Immature natural killer cell (primary cell): ENCODE measurements at regions not wholly inside any gene's neighbourhood (a gene's known extent, or its start where the extent isn't known, plus 50 kb on each side); places are given as distances from the start of the nearest gene placed in this dataset.

ENCODE experiments used
- DNase-seq, 3 donors: peaks; one replicate each; pipeline ENCODE4 v3.0.0; 2022; ENCODE audit warnings: mixed read lengths in 1 of 3
- H3K27ac Mint-ChIP-seq, 6 donors: one replicate each; pipeline ENCODE4 v1.8.0; 2020; ENCODE audit warnings: mixed read lengths in 6 of 6, mild to moderate bottlenecking in 5 of 6, inconsistent platforms in 4 of 6, moderate library complexity in 3 of 6
- H3K27me3 Mint-ChIP-seq, 3 donors: one replicate each; pipeline ENCODE4 v1.8.0; 2020 to 2021; ENCODE audit warnings: low read depth in 3 of 3, mild to moderate bottlenecking in 3 of 3, mixed read lengths in 3 of 3, moderate library complexity in 3 of 3, inconsistent platforms in 1 of 3
- H3K36me3 Mint-ChIP-seq, 3 donors: one replicate each; pipeline ENCODE4 v1.8.0; 2020; ENCODE audit warnings: mixed read lengths in 3 of 3, inconsistent platforms in 2 of 3, mild to moderate bottlenecking in 2 of 3
- H3K4me1 Mint-ChIP-seq, 2 donors: one replicate each; pipeline ENCODE4 v1.8.0; 2020; ENCODE audit warnings: inconsistent platforms in 2 of 2, mild to moderate bottlenecking in 2 of 2, mixed read lengths in 2 of 2, moderate library complexity in 1 of 2
- H3K4me3 Mint-ChIP-seq, 5 donors: one replicate each; pipeline ENCODE4 v1.8.0; 2020; ENCODE audit warnings: mild to moderate bottlenecking in 5 of 5, mixed read lengths in 5 of 5, inconsistent platforms in 3 of 5, moderate library complexity in 3 of 5
- H3K9me3 Mint-ChIP-seq, 6 donors: one replicate each; pipeline ENCODE4 v1.8.0; 2020; ENCODE audit warnings: mild to moderate bottlenecking in 6 of 6, mixed read lengths in 6 of 6, inconsistent platforms in 4 of 6, moderate library complexity in 3 of 6

DNA sequence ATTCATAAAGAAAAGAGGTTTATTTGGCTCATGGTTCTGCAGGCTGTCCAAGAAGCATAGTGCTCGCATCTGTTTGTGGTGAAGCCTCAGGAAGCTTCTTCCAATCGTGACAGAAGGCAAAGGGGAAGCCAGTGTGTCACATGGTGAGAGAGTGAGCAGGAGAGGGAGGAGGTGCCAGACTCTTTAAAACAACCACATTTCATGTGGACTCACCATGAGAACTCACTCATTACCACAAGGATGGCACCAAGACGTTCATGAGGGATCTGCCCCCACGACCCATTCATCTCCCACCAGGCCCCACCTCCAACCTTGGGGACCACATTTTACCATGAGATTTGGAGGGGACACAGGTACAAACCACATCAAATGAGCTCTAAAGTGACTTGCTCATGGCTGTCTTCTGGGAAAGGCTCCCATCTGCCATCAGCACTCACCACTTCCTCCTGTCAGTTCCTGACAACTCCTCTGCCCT lies 327.3 kb upstream of the TLE3 start:
- Mint-ChIP-seq H3K9me3 (peaks cover 0 to 7% (median 0%) of the 10 kb centered on the region in 6 donors), H3K27ac (peak overlapping the region in 1 of 6 donors; percentile 8), H3K4me1 (peaks cover 14 to 15% of the 10 kb centered on the region in 2 donors), H3K27me3 (peaks cover 2 to 11% (median 8%) of the 10 kb centered on the region in 3 donors), H3K36me3 (no peaks in the 10 kb centered on the region), H3K4me3 (peak overlapping the region in 1 of 5 donors; percentile 33)
- DNase-seq: peak; percentile 2 to 35 (median 19)

DNA sequence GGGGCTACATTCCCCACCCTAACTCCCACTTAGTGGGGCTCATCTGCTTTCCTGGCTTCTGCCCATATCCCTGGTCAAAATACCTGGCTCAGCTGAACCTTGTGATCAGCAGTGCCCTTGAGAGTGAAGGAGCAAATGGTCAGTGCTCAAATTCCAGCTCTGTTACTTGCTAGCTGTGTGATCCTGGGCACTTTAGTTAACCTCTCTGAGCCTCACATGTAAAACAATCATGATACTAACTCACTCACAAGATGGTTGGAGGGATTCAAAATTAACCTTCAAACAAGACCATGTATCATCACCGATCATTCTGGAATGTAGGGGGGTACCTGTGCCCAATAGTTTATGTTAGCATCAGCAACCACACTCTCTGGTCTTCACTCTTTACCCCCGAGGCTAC lies 325.6 kb upstream of the TLE3 start:
- Mint-ChIP-seq H3K9me3 (peaks cover 0 to 2% (median 0%) of the 10 kb centered on the region in 6 donors), H3K36me3 (no peaks in the 10 kb centered on the region), H3K27me3 (peaks cover 2 to 12% (median 11%) of the 10 kb centered on the region in 3 donors), H3K27ac (no peak overlapping the region), H3K4me1 (peaks cover 14 to 15% of the 10 kb centered on the region in 2 donors), H3K4me3 (no peak overlapping the region)
- DNase-seq: no peak

DNA sequence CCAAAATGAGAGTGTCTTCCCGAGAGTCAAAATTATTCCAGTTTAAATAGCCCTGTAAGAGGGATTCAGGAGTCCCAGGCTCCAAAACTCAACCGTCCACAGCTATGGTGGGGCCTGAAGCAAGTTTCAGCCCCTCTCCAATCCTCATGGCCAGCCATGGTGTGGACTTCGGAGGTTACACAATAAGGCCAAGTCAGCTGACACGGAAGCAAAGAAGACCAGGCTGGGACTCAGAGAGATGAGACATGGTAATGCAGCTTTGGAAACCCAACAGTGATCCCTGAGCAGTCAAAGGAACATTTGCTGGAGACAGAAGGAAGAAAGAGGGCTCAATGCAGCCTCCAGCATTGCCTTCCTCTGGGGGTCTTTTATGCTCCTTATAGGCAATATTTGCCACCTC lies 324.6 kb upstream of the TLE3 start:
- H3K36me3 Mint-ChIP-seq: no peaks in the 10 kb centered on the region
- H3K9me3 Mint-ChIP-seq: peaks cover 0 to 2% (median 0%) of the 10 kb centered on the region in 6 donors
- no peak for DNase-seq
- peaks cover 14 to 15% of the 10 kb centered on the region in 2 donors for H3K4me1 Mint-ChIP-seq
- H3K27ac Mint-ChIP-seq: no peak overlapping the region
- H3K27me3 Mint-ChIP-seq: peaks cover 2 to 18% (median 10%) of the 10 kb centered on the region in 3 donors
- H3K4me3 Mint-ChIP-seq: no peak overlapping the region

DNA sequence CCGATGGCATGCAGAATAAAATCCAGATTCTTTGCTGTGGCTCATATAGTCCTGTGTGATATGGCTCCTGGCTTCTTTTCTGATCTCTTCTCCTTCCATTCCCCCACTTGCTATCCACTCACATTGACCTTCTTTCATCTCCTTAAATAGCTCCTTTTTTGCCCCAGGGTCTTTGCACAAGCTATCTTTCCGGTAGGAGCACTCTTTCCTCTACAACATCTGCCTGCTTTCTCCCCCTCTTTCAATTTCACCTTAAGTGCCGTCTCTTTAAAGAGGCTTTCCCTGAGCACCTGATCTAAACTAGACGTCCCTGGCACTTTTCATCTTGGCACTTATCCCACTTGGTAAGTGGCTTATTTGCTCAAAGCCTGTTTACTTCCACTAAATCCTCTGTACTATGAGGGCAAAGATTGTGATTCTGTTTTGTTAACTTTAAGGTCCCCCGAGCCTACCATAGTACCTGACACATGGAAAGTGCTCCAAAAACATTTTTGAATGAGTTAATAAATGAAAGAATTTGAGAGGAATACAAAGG lies 323.3 kb upstream of the TLE3 start:
- Mint-ChIP-seq H3K36me3 (no peaks in the 10 kb centered on the region), H3K4me3 (no peak overlapping the region), H3K9me3 (peaks cover 0 to 2% (median 0%) of the 10 kb centered on the region in 6 donors), H3K27ac (no peak overlapping the region), H3K27me3 (peaks cover 5 to 21% (median 10%) of the 10 kb centered on the region in 3 donors), H3K4me1 (peaks cover 14 to 15% of the 10 kb centered on the region in 2 donors)
- DNase-seq: no peak

DNA sequence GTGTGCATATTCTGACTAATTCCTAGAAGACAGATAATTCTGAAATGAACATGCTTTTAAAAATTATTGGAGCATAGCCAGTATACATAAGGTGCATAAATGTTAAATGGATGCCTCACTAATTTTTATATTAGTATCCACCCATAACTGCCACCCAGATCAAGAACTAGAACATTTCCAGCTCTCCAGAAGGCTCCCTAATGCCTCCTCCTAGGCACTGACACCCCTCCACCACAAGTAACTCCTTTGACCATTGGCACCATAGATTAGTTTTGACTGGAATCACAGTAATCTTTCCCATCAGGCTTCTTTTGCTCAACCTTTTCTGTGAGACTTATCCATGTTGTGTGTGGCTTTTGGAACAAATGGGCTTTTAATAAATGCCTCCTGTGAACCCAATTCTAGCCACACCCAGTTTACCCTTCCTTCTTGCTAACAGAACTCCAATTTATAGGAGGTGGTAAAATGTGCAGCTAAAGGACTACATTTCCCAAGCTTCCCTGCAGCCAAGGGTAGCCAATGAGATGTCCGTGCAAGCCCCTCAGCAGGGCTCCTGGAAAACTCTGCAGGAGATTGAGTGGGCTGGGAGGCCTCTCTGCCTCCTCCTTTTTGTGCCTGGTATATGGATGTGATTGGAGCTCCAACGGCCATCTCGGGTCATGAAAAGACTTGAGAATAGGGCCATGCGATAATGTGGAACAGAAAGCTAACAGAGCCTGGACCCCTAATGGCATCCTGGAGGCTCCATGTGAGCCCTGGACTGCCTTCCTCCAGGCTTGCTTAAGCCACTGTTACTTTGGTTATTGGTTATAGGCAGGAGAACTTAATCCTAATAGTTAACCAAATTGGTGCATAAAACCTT lies 322.6 kb upstream of the TLE3 start:
- no peak overlapping the region for H3K4me3 Mint-ChIP-seq
- H3K4me1 Mint-ChIP-seq: peaks cover 8 to 10% of the 10 kb centered on the region in 2 donors
- H3K9me3 Mint-ChIP-seq: peaks cover 0 to 2% (median 0%) of the 10 kb centered on the region in 6 donors
- DNase-seq: no peak
- no peak overlapping the region for H3K27ac Mint-ChIP-seq
- H3K36me3 Mint-ChIP-seq: no peaks in the 10 kb centered on the region
- peaks cover 5 to 21% (median 10%) of the 10 kb centered on the region in 3 donors for H3K27me3 Mint-ChIP-seq

DNA sequence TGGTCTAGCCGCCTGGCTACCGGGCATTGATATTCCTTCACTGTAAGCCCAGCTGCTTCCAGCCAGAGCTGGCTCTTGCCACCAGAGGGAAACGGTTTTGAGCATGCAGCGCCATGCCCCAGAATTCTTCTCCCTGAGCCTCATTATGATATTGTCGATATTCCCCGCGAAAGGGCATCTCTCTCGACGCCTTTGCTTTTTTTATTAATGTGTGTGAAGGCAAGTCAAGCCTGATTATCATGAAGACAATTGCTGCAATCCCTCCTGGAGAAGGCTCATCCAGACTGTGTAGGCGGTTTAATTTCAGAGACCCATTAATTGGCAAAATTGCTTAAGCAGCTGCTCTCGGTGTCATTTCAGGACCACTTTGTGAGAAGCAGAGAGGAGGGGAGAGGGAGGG lies 321.2 kb upstream of the TLE3 start:
- no peaks in the 10 kb centered on the region for H3K4me1 Mint-ChIP-seq
- H3K27ac Mint-ChIP-seq: no peak overlapping the region
- DNase-seq: no peak
- no peak overlapping the region for H3K4me3 Mint-ChIP-seq
- H3K9me3 Mint-ChIP-seq: peaks cover 0 to 2% (median 0%) of the 10 kb centered on the region in 6 donors
- H3K36me3 Mint-ChIP-seq: no peaks in the 10 kb centered on the region
- peaks cover 5 to 21% (median 8%) of the 10 kb centered on the region in 3 donors for H3K27me3 Mint-ChIP-seq

DNA sequence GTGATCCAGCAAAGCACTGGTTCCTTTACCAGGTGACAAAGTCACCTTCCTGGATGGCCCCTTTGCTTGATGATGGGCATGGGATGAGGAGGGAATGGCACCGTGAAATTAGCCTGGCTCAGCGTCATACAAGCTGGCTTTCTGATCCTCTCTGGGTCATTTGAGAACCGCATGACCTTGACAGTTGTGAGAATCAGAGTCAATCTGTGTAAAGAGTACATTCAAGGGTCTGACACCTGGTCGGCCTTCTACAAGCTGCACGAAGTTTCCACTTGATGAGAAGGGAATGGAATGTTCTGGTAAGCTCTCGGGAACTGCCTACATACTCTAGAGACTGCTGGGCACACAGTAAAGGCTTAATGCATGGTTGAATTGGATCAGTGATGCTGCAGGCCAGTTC lies 319.8 kb upstream of the TLE3 start:
- Mint-ChIP-seq H3K4me3 (no peak overlapping the region), H3K4me1 (no peaks in the 10 kb centered on the region), H3K9me3 (no peaks in the 10 kb centered on the region), H3K27ac (no peak overlapping the region), H3K36me3 (no peaks in the 10 kb centered on the region), H3K27me3 (peaks cover 2 to 21% (median 10%) of the 10 kb centered on the region in 3 donors)
- DNase-seq: no peak

DNA sequence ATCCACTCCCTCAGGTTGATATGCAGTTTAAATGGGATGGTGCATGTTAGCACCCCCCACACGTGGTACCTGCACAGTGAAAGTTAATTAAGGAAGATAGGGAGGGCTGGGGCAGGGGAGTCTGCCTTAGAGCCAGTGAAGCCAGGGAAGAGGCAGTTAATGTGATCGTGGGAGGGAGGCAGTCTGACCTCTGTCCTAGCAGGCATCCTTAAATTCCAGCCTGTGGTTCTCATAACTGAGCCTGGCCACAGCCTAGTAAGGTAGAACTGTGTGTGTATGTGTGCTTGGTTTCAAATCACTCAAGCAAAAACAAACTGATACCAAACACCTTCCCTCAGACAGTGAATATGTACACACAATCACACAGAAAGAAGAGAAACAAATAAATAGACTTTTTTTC lies 319.1 kb upstream of the TLE3 start:
- Mint-ChIP-seq H3K4me3 (no peak overlapping the region), H3K9me3 (no peaks in the 10 kb centered on the region), H3K36me3 (no peaks in the 10 kb centered on the region), H3K4me1 (no peaks in the 10 kb centered on the region), H3K27me3 (peaks cover 2 to 18% (median 6%) of the 10 kb centered on the region in 3 donors), H3K27ac (no peak overlapping the region)
- no peak for DNase-seq

DNA sequence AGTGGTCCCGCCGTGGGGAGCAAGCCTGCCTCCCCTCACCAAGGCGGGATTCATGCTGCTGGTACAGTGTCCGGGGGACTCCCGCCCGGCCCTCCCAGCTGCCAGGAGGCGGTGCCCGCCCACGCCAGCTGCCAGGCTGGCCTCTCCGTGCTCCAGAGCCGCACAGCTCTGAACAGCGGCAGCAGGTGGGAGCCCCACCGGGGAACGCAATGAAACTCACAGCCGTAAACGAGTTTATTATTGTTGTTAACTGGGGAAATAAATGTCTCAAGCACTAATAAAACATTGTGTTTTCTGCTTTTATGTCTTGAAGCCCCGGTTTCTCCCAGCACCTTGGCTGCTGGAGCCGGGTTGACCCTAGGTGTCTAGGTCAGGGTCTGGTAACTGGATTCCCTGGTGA lies 317.7 kb upstream of the TLE3 start:
- no peaks in the 10 kb centered on the region for H3K4me1 Mint-ChIP-seq
- DNase-seq: no peak
- no peak overlapping the region for H3K4me3 Mint-ChIP-seq
- H3K36me3 Mint-ChIP-seq: no peaks in the 10 kb centered on the region
- H3K27ac Mint-ChIP-seq: no peak overlapping the region
- peaks cover 2 to 15% (median 6%) of the 10 kb centered on the region in 3 donors for H3K27me3 Mint-ChIP-seq
- no peaks in the 10 kb centered on the region for H3K9me3 Mint-ChIP-seq

DNA sequence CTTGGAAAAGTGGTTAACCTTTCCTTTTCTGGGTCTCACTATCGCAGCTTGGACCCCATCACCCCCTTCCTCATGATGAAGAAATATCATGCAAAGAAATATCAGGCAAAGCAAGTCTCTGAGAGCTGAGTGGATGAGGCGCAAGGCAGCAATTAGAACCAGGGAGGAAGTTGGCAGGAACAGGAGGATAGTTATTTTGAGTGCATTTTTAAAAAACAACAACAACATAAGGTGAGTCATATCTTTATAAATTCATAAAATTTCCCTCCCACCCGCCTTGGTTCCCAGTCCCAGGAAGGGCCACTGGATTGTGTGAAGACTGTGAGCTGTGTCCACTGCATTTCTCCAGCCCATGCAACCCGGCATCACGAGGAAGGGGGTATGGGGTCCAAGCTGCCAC lies 316.9 kb upstream of the TLE3 start:
- H3K4me3 Mint-ChIP-seq: no peak overlapping the region
- no peaks in the 10 kb centered on the region for H3K9me3 Mint-ChIP-seq
- H3K4me1 Mint-ChIP-seq: no peaks in the 10 kb centered on the region
- H3K36me3 Mint-ChIP-seq: no peaks in the 10 kb centered on the region
- H3K27me3 Mint-ChIP-seq: peaks cover 2 to 15% (median 6%) of the 10 kb centered on the region in 3 donors
- no peak overlapping the region for H3K27ac Mint-ChIP-seq
- no peak for DNase-seq

DNA sequence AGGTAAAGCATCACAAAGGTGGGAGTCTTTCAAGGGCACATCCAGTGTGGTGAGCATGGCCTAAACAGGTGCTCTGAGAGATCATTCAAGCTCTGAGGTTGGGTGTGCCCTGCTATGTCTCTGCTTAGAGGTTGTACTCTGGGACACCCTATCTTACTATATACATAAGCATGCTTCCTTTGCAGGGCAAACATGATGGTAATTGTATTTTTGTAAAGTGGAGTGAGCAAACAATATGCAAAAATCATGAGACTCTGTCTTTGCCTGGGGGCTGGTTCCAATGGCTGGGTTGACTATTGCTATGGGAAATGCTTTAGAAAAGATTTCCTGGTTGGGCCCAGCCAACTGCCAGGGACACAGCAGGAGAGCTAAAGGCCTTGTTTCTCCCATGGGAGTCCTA lies 315.1 kb upstream of the TLE3 start:
- H3K4me3 Mint-ChIP-seq: no peak overlapping the region
- H3K27ac Mint-ChIP-seq: no peak overlapping the region
- H3K36me3 Mint-ChIP-seq: peaks cover 0 to 3% (median 0%) of the 10 kb centered on the region in 3 donors
- H3K27me3 Mint-ChIP-seq: peaks cover 2 to 9% (median 2%) of the 10 kb centered on the region in 3 donors
- no peaks in the 10 kb centered on the region for H3K9me3 Mint-ChIP-seq
- no peaks in the 10 kb centered on the region for H3K4me1 Mint-ChIP-seq
- no peak for DNase-seq

DNA sequence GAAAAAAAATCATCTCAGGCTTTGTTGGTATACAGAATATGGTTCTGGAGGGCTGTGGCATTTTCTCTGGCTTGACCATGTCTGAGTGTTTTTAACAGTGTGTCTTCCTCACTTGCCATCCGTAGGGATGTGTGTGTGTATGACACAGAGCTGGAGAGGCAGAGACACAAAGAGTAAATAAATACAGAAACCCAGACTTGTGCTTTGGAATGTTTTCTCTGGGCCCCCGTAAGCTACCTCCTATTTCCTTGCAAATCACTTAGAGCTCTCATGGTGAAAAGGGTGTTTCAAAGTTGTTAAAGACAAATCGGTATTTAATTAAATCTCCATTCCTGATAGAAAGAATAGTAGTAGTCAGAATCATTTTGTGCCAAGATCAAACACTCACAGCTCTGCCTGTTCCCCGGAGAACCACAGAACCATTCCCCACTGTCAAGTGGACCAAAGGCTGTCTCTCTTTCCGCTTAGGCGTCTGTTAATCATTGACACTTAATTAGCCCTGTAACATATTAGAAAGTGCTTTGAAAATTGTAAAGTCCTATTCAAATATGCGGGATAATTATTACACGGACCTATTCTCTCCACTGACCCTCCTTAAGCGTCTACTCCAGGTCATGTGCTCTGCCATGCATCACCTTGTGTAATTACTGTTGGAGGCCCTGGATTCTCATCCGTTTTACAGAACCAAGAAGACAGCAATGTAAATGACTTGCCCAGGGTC lies 313.6 kb upstream of the TLE3 start:
- Mint-ChIP-seq H3K4me1 (no peaks in the 10 kb centered on the region), H3K27ac (no peak overlapping the region), H3K4me3 (no peak overlapping the region), H3K9me3 (peaks cover 0 to 2% (median 0%) of the 10 kb centered on the region in 6 donors), H3K36me3 (peaks cover 0 to 3% (median 0%) of the 10 kb centered on the region in 3 donors), H3K27me3 (peaks cover 2 to 4% (median 4%) of the 10 kb centered on the region in 3 donors)
- no peak for DNase-seq

DNA sequence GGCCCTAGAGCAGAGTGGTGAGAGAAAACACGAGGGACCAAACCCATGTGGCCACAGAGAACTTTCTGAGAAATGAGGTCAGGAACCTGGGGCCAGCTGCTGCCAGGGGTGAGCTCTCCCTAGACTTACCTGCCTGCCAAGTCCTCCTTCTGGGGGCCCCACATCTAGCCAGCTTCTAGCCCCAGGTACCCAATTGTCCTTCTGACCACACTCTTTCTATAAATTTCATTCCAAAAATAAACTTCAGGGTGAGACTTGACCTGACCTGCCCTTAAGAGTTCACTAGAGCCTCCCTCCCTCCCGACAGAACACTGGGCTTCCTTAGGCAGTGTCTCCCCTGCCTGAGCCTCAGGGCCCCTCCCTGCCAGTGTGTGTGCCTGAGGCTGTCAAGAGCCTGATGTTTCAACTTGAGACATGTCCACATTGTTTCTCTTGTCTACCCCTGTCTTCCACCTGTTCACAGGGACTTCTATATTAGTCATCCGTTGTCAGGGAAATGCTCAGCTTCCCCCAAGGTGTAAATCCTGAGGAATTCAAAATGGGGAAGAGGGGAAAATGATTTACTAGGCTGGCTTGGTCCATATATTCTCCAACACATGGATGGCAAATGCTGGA lies 312.8 kb upstream of the TLE3 start:
- Mint-ChIP-seq H3K9me3 (peaks cover 0 to 2% (median 0%) of the 10 kb centered on the region in 6 donors), H3K4me1 (no peaks in the 10 kb centered on the region), H3K27ac (no peak overlapping the region), H3K4me3 (no peak overlapping the region), H3K27me3 (peaks cover 2% of the 10 kb centered on the region in 3 donors), H3K36me3 (peaks cover 0 to 3% (median 0%) of the 10 kb centered on the region in 3 donors)
- no peak for DNase-seq
